ENCODE measurements at regions not wholly inside any gene's neighbourhood (a gene's known extent, or its start where the extent isn't known, plus 50 kb on each side); places are given as distances from the start of the nearest gene placed in this dataset.

DNA sequence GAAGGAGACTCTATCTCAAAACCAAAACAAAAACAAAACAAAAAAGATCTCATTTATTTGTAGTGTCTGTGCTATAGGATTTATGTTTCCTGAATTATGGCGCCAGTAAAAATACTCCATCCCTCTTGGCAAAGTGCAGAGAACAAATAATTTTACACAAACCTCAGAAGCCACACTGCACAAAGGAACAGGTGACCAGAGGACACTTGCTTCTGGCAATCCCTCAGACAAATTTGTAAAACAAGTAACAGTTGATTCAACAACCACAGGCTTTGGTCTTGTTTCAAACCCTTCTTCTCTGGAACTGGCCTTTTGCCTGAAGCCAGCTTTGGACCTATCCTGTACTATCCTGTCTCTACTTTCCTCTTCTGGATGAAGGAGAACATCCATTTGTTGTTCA lies 502.1 kb downstream of the DMAC1 start:
- DNase-seq, result no peak
- H3K9me3 Mint-ChIP-seq, result peaks cover 0 to 7% (median 0%) of the 10 kb centered on the region in 7 donors
- ATAC-seq (ENCODE audit: low read depth in 2 of 2), result no peak
- H3K4me1 Mint-ChIP-seq, result peaks cover 0 to 8% (median 3%) of the 10 kb centered on the region in 3 donors
- no peak overlapping the region for H3K27ac Mint-ChIP-seq
- peaks cover 12 to 15% (median 13%) of the 10 kb centered on the region in 3 donors for H3K27me3 Mint-ChIP-seq
- H3K36me3 Mint-ChIP-seq, result no peaks in the 10 kb centered on the region
- no peak overlapping the region for H3K4me3 Mint-ChIP-seq

GRCh38 chr9:7293091-7293490 lies 506.5 kb downstream of the DMAC1 start:
- Mint-ChIP-seq H3K9me3 (peaks cover 0 to 5% (median 0%) of the 10 kb centered on the region in 7 donors), H3K4me1 (peaks cover 7 to 21% (median 11%) of the 10 kb centered on the region in 3 donors), H3K4me3 (no peak overlapping the region), H3K27ac (no peak overlapping the region), H3K27me3 (peaks cover 7 to 14% (median 8%) of the 10 kb centered on the region in 3 donors), H3K36me3 (no peaks in the 10 kb centered on the region)
- DNase-seq (no peak), ATAC-seq (ENCODE audit: low read depth in 2 of 2) (no peak)

DNA sequence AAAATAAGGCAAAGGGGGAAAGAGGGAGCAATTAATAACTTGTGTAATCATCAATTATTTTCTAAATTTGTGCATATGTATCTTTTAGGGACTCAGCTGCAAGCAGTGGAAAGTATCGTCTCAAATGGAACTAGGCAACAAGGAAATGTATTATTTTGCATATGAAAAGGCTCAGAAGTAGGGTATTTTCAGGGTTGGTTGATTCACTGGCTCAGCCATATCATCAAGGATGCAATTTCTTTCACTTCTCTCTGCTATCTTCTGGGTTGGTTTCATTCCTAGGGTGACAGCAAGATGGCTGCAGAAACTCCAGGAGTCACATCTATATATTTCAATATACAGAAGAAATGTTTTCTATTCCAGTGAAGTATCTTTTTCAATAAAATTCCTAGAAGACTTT lies 509.8 kb downstream of the DMAC1 start:
- H3K9me3 Mint-ChIP-seq, result no peaks in the 10 kb centered on the region
- no peak overlapping the region for H3K4me3 Mint-ChIP-seq
- peaks cover 5 to 19% (median 7%) of the 10 kb centered on the region in 3 donors for H3K4me1 Mint-ChIP-seq
- peaks cover 0 to 15% (median 0%) of the 10 kb centered on the region in 3 donors for H3K27me3 Mint-ChIP-seq
- H3K27ac Mint-ChIP-seq, result no peak overlapping the region
- DNase-seq (no peak), ATAC-seq (ENCODE audit: low read depth in 2 of 2) (no peak)
- no peaks in the 10 kb centered on the region for H3K36me3 Mint-ChIP-seq

DNA sequence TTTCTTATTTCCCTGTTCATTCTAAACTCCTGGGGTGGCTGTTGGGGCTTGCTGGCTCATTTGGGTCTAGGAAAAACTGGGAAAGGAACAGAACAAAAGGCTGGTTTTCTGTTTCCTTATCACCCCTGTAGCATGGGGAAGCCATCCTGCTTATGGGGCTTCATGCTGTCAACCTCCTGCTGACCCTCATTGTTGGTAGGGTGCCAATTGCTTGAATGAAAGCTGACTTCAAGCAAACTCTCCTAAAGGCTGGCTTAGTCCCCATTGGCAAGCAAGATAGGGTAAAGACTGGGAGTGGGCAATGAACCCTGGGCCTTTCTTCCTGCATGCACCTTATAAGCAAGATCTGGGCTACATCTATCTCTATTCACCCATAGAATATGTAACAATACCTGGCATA lies 511.6 kb downstream of the DMAC1 start:
- ATAC-seq (ENCODE audit: low read depth in 2 of 2) (no peak), DNase-seq (no peak)
- H3K27me3 Mint-ChIP-seq, result peaks cover 5 to 15% (median 6%) of the 10 kb centered on the region in 3 donors
- peaks cover 5 to 19% (median 7%) of the 10 kb centered on the region in 3 donors for H3K4me1 Mint-ChIP-seq
- no peak overlapping the region for H3K4me3 Mint-ChIP-seq
- no peaks in the 10 kb centered on the region for H3K9me3 Mint-ChIP-seq
- no peak overlapping the region for H3K27ac Mint-ChIP-seq
- H3K36me3 Mint-ChIP-seq, result no peaks in the 10 kb centered on the region

GRCh38 chr9:7287065-7287464 lies 512.5 kb downstream of the DMAC1 start:
- peaks cover 0 to 5% (median 2%) of the 10 kb centered on the region in 7 donors for H3K9me3 Mint-ChIP-seq
- DNase-seq (no peak), ATAC-seq (ENCODE audit: low read depth in 2 of 2) (no peak)
- no peak overlapping the region for H3K4me3 Mint-ChIP-seq
- H3K27me3 Mint-ChIP-seq, result peaks cover 5 to 21% (median 6%) of the 10 kb centered on the region in 3 donors
- peaks cover 5 to 19% (median 7%) of the 10 kb centered on the region in 3 donors for H3K4me1 Mint-ChIP-seq
- H3K36me3 Mint-ChIP-seq, result no peaks in the 10 kb centered on the region
- no peak overlapping the region for H3K27ac Mint-ChIP-seq

DNA sequence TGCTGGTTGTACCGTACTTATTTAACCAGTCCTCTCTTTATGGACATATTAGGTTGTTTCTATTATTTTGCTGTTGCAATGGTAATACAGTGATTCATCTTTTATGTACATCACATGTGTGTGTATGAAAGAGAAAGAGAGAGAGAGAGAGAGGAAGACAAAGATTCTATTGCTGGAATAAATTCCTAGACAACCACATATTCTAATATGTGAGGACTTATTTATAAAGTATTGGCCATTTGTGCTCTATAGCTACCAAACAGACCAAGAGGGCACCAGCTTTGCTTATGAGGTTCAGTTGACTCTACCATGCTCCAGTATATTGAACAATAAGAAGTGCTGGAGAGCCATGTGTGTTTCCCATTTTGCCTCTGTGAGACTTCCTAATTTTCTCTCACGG lies 513.5 kb downstream of the DMAC1 start:
- DNase-seq, result no peak
- Mint-ChIP-seq H3K27me3 (peaks cover 5 to 23% (median 6%) of the 10 kb centered on the region in 3 donors), H3K9me3 (peaks cover 0 to 8% (median 5%) of the 10 kb centered on the region in 7 donors), H3K27ac (no peak overlapping the region), H3K36me3 (no peaks in the 10 kb centered on the region), H3K4me3 (no peak overlapping the region), H3K4me1 (peaks cover 5 to 19% (median 7%) of the 10 kb centered on the region in 3 donors)
- no peak for ATAC-seq (ENCODE audit: low read depth in 2 of 2)

DNA sequence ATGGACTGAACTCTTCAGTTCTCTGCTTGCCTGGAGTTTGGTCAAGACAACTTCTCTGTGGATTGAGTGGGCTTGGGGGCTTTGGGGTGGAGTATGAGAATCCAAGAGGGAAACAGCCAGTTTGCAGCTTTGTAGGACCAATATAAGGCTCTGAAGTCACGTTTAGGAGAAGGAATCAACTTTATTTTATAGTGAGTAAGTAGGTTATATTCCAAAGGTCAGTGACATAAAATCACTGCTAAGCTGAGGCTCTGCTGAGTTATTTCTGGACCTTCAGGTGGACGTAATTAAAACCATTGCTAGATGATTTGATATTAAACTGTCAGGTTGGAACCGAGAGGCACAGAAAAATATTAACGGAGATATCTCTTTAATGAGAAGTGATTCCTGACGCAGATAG lies 514.4 kb downstream of the DMAC1 start:
- Mint-ChIP-seq H3K9me3 (peaks cover 2 to 11% (median 5%) of the 10 kb centered on the region in 7 donors), H3K4me1 (peaks cover 5 to 19% (median 7%) of the 10 kb centered on the region in 3 donors), H3K36me3 (no peaks in the 10 kb centered on the region), H3K4me3 (no peak overlapping the region), H3K27me3 (peaks cover 6 to 28% (median 12%) of the 10 kb centered on the region in 3 donors), H3K27ac (no peak overlapping the region)
- no peak for DNase-seq
- no peak for ATAC-seq (ENCODE audit: low read depth in 2 of 2)

GRCh38 chr9:7284517-7284916 lies 515.1 kb downstream of the DMAC1 start:
- H3K4me3 Mint-ChIP-seq, result no peak overlapping the region
- no peak overlapping the region for H3K27ac Mint-ChIP-seq
- DNase-seq, result no peak
- peaks cover 5 to 12% (median 7%) of the 10 kb centered on the region in 3 donors for H3K4me1 Mint-ChIP-seq
- peaks cover 5 to 13% (median 7%) of the 10 kb centered on the region in 7 donors for H3K9me3 Mint-ChIP-seq
- peaks cover 6 to 28% (median 12%) of the 10 kb centered on the region in 3 donors for H3K27me3 Mint-ChIP-seq
- no peak for ATAC-seq (ENCODE audit: low read depth in 2 of 2)
- no peaks in the 10 kb centered on the region for H3K36me3 Mint-ChIP-seq

GRCh38 chr9:7284117-7284516 lies 515.5 kb downstream of the DMAC1 start:
- no peak overlapping the region for H3K27ac Mint-ChIP-seq
- H3K9me3 Mint-ChIP-seq, result peaks cover 5 to 17% (median 10%) of the 10 kb centered on the region in 7 donors
- H3K4me3 Mint-ChIP-seq, result no peak overlapping the region
- H3K36me3 Mint-ChIP-seq, result no peaks in the 10 kb centered on the region
- no peak for DNase-seq
- ATAC-seq (ENCODE audit: low read depth in 2 of 2), result no peak
- H3K27me3 Mint-ChIP-seq, result peaks cover 6 to 28% (median 12%) of the 10 kb centered on the region in 3 donors
- peaks cover 2 to 8% (median 3%) of the 10 kb centered on the region in 3 donors for H3K4me1 Mint-ChIP-seq

GRCh38 chr9:7273575-7273974 lies 515.8 kb downstream of the KDM4C start:
- Mint-ChIP-seq H3K36me3 (no peaks in the 10 kb centered on the region), H3K4me1 (no peaks in the 10 kb centered on the region), H3K27ac (peak overlapping the region in 1 of 6 donors; percentile 1), H3K4me3 (no peak overlapping the region), H3K27me3 (peaks cover 0 to 14% (median 11%) of the 10 kb centered on the region in 3 donors), H3K9me3 (peaks cover 0 to 4% (median 0%) of the 10 kb centered on the region in 7 donors)
- DNase-seq, result no peak
- ATAC-seq (ENCODE audit: low read depth in 2 of 2), result no peak

- Mint-ChIP-seq H3K9me3 (no peaks in the 10 kb centered on the region), H3K4me3 (no peak overlapping the region), H3K27me3 (peaks cover 5 to 32% (median 25%) of the 10 kb centered on the region in 3 donors), H3K4me1 (no peaks in the 10 kb centered on the region), H3K27ac (no peak overlapping the region), H3K36me3 (no peaks in the 10 kb centered on the region)
- ATAC-seq (ENCODE audit: low read depth in 2 of 2), result no peak
- no peak for DNase-seq
Measured at GRCh38 chr9:7266911-7267595, 509.3 kb downstream of the KDM4C start.

DNA sequence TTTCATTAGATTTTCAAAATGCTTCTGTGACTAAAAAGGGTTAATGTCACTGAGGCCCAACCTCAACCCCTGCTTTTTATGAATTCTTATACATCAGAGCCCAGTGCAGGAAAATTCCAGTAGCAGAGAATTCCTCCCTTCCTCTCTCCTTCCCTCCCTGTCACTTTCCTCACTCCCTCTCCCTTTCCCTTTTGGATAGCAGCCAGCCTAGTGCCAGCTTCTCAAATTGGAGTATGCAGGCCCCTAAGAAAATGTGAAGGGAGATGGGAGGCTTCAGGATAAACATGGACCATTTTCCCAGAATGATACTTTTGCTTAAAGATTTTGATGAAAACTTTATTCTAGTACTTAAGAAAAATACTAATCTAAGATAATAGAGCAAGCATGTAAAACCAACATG lies 507.4 kb downstream of the KDM4C start:
- no peak for ATAC-seq (ENCODE audit: low read depth in 2 of 2)
- no peak overlapping the region for H3K27ac Mint-ChIP-seq

GRCh38 chr9:7259544-7260241 lies 501.9 kb downstream of the KDM4C start:
- Mint-ChIP-seq H3K27ac (peak overlapping the region in 1 of 6 donors; percentile 13), H3K27me3 (peaks cover 17 to 41% (median 33%) of the 10 kb centered on the region in 3 donors), H3K9me3 (no peaks in the 10 kb centered on the region), H3K4me1 (no peaks in the 10 kb centered on the region), H3K4me3 (no peak overlapping the region), H3K36me3 (no peaks in the 10 kb centered on the region)
- DNase-seq (no peak), ATAC-seq (ENCODE audit: low read depth in 2 of 2) (no peak)

More for the DNA sequence above, 507.4 kb downstream of the KDM4C start:
- Mint-ChIP-seq H3K4me3 (no peak overlapping the region), H3K27me3 (peaks cover 6 to 39% (median 29%) of the 10 kb centered on the region in 3 donors), H3K9me3 (no peaks in the 10 kb centered on the region), H3K36me3 (no peaks in the 10 kb centered on the region), H3K4me1 (no peaks in the 10 kb centered on the region)
- no peak for DNase-seq

Data from naive B cell (primary cell).